ENCODE measurements at regions not wholly inside any gene's neighbourhood (a gene's known extent, or its start where the extent isn't known, plus 50 kb on each side); places are given as distances from the start of the nearest gene placed in this dataset.

- intact Hi-C loops (cut with DNase I), result no loop called here
- no peaks in the 10 kb centered on the region for H3K4me1 ChIP-seq
- DNase-seq, result no peak
- TF ChIP-seq, protein P1, sequence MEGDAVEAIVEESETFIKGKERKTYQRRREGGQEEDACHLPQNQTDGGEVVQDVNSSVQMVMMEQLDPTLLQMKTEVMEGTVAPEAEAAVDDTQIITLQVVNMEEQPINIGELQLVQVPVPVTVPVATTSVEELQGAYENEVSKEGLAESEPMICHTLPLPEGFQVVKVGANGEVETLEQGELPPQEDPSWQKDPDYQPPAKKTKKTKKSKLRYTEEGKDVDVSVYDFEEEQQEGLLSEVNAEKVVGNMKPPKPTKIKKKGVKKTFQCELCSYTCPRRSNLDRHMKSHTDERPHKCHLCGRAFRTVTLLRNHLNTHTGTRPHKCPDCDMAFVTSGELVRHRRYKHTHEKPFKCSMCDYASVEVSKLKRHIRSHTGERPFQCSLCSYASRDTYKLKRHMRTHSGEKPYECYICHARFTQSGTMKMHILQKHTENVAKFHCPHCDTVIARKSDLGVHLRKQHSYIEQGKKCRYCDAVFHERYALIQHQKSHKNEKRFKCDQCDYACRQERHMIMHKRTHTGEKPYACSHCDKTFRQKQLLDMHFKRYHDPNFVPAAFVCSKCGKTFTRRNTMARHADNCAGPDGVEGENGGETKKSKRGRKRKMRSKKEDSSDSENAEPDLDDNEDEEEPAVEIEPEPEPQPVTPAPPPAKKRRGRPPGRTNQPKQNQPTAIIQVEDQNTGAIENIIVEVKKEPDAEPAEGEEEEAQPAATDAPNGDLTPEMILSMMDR (IDR thresholded peaks at IDR 0.05), result no peak
- H3K36me3 ChIP-seq, result no peaks in the 10 kb centered on the region
- no peak overlapping the region for H3K27ac ChIP-seq
- no peak overlapping the region for H3K4me3 ChIP-seq
- no peaks in the 10 kb centered on the region for H3K9me3 ChIP-seq
- H3K9ac ChIP-seq (ENCODE audit: low read depth in 2 of 2, low read length in 2 of 2), result no peak overlapping the region
- no peaks in the 10 kb centered on the region for H3K27me3 ChIP-seq
Measured at GRCh38 chr6:167462514-167463312, 137.8 kb downstream of the TTLL2 start.

GRCh38 chr6:167464177-167464576 lies 139.3 kb downstream of the TTLL2 start:
- Histone ChIP-seq H3K4me3 (no peak overlapping the region), H3K36me3 (no peaks in the 10 kb centered on the region), H3K9ac (ENCODE audit: low read depth in 2 of 2, low read length in 2 of 2) (no peak overlapping the region), H3K9me3 (no peaks in the 10 kb centered on the region), H3K27ac (no peak overlapping the region), H3K27me3 (no peaks in the 10 kb centered on the region), H3K4me1 (no peaks in the 10 kb centered on the region)
- TF ChIP-seq, protein P1 (IDR thresholded peaks at IDR 0.05), result no peak
- DNase-seq, result no peak
- intact Hi-C loops (cut with DNase I), result no loop called here

GRCh38 chr6:167465482-167465881 lies 140.6 kb downstream of the TTLL2 start:
- intact Hi-C loops (cut with DNase I), result no loop called here
- Histone ChIP-seq H3K4me1 (no peaks in the 10 kb centered on the region), H3K27ac (no peak overlapping the region), H3K36me3 (no peaks in the 10 kb centered on the region), H3K27me3 (no peaks in the 10 kb centered on the region), H3K4me3 (no peak overlapping the region), H3K9me3 (no peaks in the 10 kb centered on the region), H3K9ac (ENCODE audit: low read depth in 2 of 2, low read length in 2 of 2) (no peak overlapping the region)
- TF ChIP-seq, protein P1 (IDR thresholded peaks at IDR 0.05), result no peak
- no peak for DNase-seq

DNA sequence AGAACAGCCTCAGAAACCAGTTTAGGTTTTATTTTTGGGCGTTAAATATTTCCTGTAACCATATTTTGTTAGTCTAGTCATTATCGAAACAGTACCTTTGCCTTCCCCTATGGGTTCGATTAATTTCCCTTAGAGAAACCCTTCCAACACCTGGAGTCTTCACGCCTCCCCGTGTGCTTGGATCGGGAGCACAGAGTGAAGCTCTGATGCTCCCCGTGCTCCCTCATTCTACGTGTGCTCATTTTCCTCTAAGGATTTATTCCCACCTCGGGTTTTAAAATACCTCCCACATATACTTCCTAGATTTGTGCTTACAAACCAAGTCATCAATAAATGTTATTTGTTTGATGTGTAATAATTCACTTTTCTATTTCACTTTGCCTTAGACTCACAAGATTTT lies 142.4 kb downstream of the TTLL2 start:
- Histone ChIP-seq H3K9ac (ENCODE audit: low read depth in 2 of 2, low read length in 2 of 2) (no peak overlapping the region), H3K27ac (no peak overlapping the region), H3K9me3 (no peaks in the 10 kb centered on the region), H3K36me3 (no peaks in the 10 kb centered on the region), H3K4me3 (no peak overlapping the region), H3K27me3 (no peaks in the 10 kb centered on the region), H3K4me1 (no peaks in the 10 kb centered on the region)
- intact Hi-C loops (cut with DNase I), result no loop called here
- TF ChIP-seq, protein P1 (IDR thresholded peaks at IDR 0.05), result no peak
- no peak for DNase-seq

GRCh38 chr6:167467793-167468431 lies 143.0 kb downstream of the TTLL2 start:
- Histone ChIP-seq H3K36me3 (no peaks in the 10 kb centered on the region), H3K27ac (no peak overlapping the region), H3K9ac (ENCODE audit: low read depth in 2 of 2, low read length in 2 of 2) (no peak overlapping the region), H3K4me1 (no peaks in the 10 kb centered on the region), H3K27me3 (no peaks in the 10 kb centered on the region), H3K4me3 (no peak overlapping the region), H3K9me3 (no peaks in the 10 kb centered on the region)
- TF ChIP-seq, protein P1 (IDR thresholded peaks at IDR 0.05), result no peak
- intact Hi-C loops (cut with DNase I), result no loop called here
- DNase-seq, result no peak

All from colonic mucosa (tissue), 4 donors.